Lung (tissue), 11 donors: ENCODE measurements at regions not wholly inside any gene's neighbourhood (a gene's known extent, or its start where the extent isn't known, plus 50 kb on each side); places are given as distances from the start of the nearest gene placed in this dataset.

ENCODE experiments used
- ATAC-seq: fragments of 200-7000 bp; cut with Tn5 transposase; one replicate; pipeline ENCODE4 v1.9.1; 2020; ENCODE audit warnings: moderate number of reproducible peaks; ENCODE audit not compliant: insufficient read depth, low FRiP score
- DNase-seq, 3 donors: peaks; one replicate each; pipeline ENCODE4 v3.0.0-alpha.2; 2013 to 2017
- H3K27ac ChIP-seq, 2 donors: one replicate each; pipeline ENCODE4 v1.5.1; 2013; ENCODE audit warnings: mild to moderate bottlenecking in 2 of 2, moderate library complexity in 2 of 2, control low read depth in 1 of 2, inconsistent platforms in 1 of 2, low read depth in 1 of 2, low read length in 1 of 2
- H3K27me3 ChIP-seq, 3 donors: one replicate each; pipeline ENCODE4 v1.5.1; 2013; ENCODE audit warnings: low read length in 2 of 3; ENCODE audit not compliant: control insufficient read depth in 3 of 3, insufficient read depth in 3 of 3
- H3K36me3 ChIP-seq, 4 donors: one replicate each; pipeline ENCODE4 v1.5.1; 2013; ENCODE audit warnings: low read length in 4 of 4, mild to moderate bottlenecking in 1 of 4, moderate library complexity in 1 of 4; ENCODE audit not compliant: control insufficient read depth in 4 of 4, insufficient read depth in 4 of 4
- H3K4me1 ChIP-seq, 5 donors: one replicate each; pipeline ENCODE4 v1.5.1; 2013; ENCODE audit warnings: low read length in 5 of 5, mild to moderate bottlenecking in 2 of 5, moderate library complexity in 1 of 5; ENCODE audit not compliant: control insufficient read depth in 5 of 5, insufficient read depth in 5 of 5
- H3K4me3 ChIP-seq: one replicate; pipeline ENCODE4 v1.5.1; 2013; ENCODE audit warnings: mild to moderate bottlenecking, control low read depth, moderate library complexity
- H3K9ac ChIP-seq, 2 donors: one replicate each; pipeline ENCODE4 v1.5.1; 2013; ENCODE audit warnings: low read length in 2 of 2, control low read depth in 1 of 2; ENCODE audit not compliant: insufficient read depth in 1 of 2
- H3K9me3 ChIP-seq, 4 donors: one replicate each; pipeline ENCODE4 v1.5.1; 2013; ENCODE audit warnings: low read length in 3 of 4, mild to moderate bottlenecking in 1 of 4, moderate library complexity in 1 of 4; ENCODE audit not compliant: control insufficient read depth in 4 of 4, insufficient read depth in 3 of 4
- CTCF ChIP-seq: IDR thresholded peaks from 2 replicates; pipeline ENCODE4 v1.5.1; 2012; ENCODE audit warnings: mild to moderate bottlenecking; ENCODE audit errors: control extremely low read depth, extremely low read depth
- WGBS, 2 donors: extraction: QIAGEN DNeasy Blood & Tissue Kit; methylation state at CpG; one replicate each; pipeline ENCODE4 v1.1.7; 2013; 5-methylcytosine and 5-hydroxymethylcytosine counted together
- donor health status: control.
- donor health status: control.
- donor health status: Bipolar disorder and iron deficiency.
- donor health status: healthy.
- donor health status: DM: yes; HTN: yes; CAD: no.

DNA sequence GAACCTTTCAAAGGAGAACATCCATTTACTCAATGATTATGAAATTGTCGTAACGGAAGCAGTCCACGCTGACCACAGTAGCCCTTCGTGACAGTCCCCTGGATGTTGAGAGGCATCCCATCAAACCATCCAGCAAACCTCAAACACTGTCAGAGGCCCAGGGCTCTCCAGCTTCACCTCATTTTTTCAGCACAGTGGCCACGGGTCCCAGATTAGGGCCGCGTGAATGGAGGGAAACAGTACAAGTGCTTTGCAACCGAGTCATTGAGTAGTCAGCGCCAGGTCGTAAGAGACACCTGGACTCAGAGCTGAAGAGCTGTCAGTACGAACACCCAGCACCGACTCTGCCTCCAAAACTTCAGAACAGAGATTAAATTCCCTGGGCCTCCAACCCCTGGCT, 552.5 kb upstream of the SALL3 start:
- no peak for TF ChIP-seq CTCF
- no peak overlapping the region for H3K27ac ChIP-seq
- no peak overlapping the region for H3K9ac ChIP-seq

DNA sequence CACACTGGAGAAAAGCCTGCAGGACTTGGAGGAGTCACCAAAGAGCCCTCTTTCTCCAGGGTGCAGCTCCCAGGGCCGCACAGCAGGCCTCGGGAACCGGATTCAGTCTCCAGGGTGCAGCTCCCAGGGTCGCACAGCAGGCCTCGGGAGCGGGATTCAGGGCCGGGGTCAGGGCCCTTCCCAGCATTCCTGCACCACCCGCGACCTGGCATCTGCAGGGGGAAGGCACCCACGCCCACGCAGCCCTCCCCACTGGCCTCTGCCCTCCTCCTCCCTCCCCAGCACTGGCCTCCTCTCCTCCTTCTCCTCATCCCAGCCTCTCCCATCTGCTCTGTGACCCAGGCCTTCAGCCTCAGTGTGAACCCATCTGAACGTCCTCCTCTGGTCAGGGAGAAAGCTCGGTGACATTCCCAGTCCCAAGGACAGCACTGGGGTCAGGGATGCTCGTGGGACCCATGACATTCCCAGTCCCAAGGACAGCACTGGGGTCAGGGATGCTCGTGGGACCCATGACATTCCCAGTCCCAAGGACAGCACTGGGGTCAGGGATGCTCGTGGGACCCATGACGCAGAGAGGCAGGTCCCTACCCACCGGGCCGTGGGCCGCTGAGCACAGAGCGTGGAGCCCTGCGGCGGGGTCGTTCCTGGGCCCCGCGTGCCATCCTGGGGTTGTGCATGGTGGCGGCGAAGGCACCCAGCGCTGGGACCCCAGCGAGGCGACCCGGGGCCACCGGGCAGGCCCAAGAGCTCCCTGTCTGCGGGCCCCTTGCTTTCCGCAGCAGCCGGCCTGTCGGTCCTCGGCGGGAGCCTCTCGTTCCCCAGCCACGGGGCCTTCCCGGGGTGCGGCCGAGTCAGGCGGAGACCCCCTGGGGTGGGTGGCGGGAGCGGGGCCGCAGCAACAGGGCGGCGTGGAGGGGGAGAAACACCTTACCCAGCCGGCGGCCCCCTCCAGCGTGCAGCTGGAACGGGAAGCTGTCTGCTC, 550.2 kb upstream of the SALL3 start:
- H3K9ac ChIP-seq = no peak overlapping the region
- H3K27me3 ChIP-seq = no peaks in the 10 kb centered on the region
- 90 to 93% methylated on average over 51 to 54 of the region's 54 CpGs for WGBS, 2 donors
- H3K4me1 ChIP-seq = peaks cover 0 to 24% (median 3%) of the 10 kb centered on the region in 5 donors
- peaks cover 0 to 9% (median 0%) of the 10 kb centered on the region in 4 donors for H3K9me3 ChIP-seq
- no peaks in the 10 kb centered on the region for H3K36me3 ChIP-seq
- ATAC-seq = no peak
- no peak for DNase-seq
- no peak overlapping the region for H3K4me3 ChIP-seq
- no peak overlapping the region for H3K27ac ChIP-seq
- TF ChIP-seq CTCF = no peak

More for the DNA sequence above, 552.5 kb upstream of the SALL3 start:
- no peaks in the 10 kb centered on the region for H3K27me3 ChIP-seq
- DNase-seq (no peak), ATAC-seq (no peak)
- peaks cover 0 to 6% (median 0%) of the 10 kb centered on the region in 4 donors for H3K9me3 ChIP-seq
- no peaks in the 10 kb centered on the region for H3K36me3 ChIP-seq
- WGBS, 2 donors = 94 to 95% methylated on average over 12 of the region's 12 CpGs
- H3K4me1 ChIP-seq = peaks cover 0 to 47% (median 6%) of the 10 kb centered on the region in 5 donors
- H3K4me3 ChIP-seq = no peak overlapping the region

- H3K4me3 ChIP-seq = no peak overlapping the region
- H3K9ac ChIP-seq = no peak overlapping the region
- DNase-seq = no peak
- H3K27ac ChIP-seq = no peak overlapping the region
- H3K36me3 ChIP-seq = no peaks in the 10 kb centered on the region
- H3K9me3 ChIP-seq = peaks cover 0 to 9% (median 0%) of the 10 kb centered on the region in 4 donors
- H3K27me3 ChIP-seq = no peaks in the 10 kb centered on the region
- no peak for TF ChIP-seq CTCF
- WGBS, 2 donors = 83 to 96% methylated on average over 28 of the region's 28 CpGs
- H3K4me1 ChIP-seq = peaks cover 0 to 16% (median 0%) of the 10 kb centered on the region in 5 donors
- no peak for ATAC-seq
Observed at GRCh38 chr18:78430131-78430758, 549.4 kb upstream of the SALL3 start.
